Amygdala (tissue), 56 donors: ENCODE measurements at regions not wholly inside any gene's neighbourhood (a gene's known extent, or its start where the extent isn't known, plus 50 kb on each side); places are given as distances from the start of the nearest gene placed in this dataset.
A peak's percentile ranks its signal among the peaks of the same experiment; 100 is the strongest.

Experiments used
- DNase-seq, 56 donors: peaks; one replicate each; lab custom pipeline; 2025; lab: John Stamatoyannopoulos, UW

- DNase-seq: no peak
These were observed 869.0 kb downstream of the SH3BGRL start for GRCh38 chrX:82070948-82071347.

- no peak for DNase-seq
These were observed 879.1 kb downstream of the SH3BGRL start for GRCh38 chrX:82081027-82081426.

GRCh38 chrX:82087699-82088098 is 885.8 kb downstream of the SH3BGRL start:
- peak in 15 of 56 donors; percentile 0 to 24 (median 0) for DNase-seq

- no peak for DNase-seq
These were observed 890.4 kb downstream of the SH3BGRL start for GRCh38 chrX:82092307-82092706.

- no peak for DNase-seq
These were observed 923.2 kb downstream of the SH3BGRL start for GRCh38 chrX:82125103-82125502.

GRCh38 chrX:82127228-82128123 is 925.6 kb downstream of the SH3BGRL start:
- no peak for DNase-seq

- DNase-seq: no peak
These were observed 932.5 kb downstream of the SH3BGRL start for GRCh38 chrX:82134378-82134777.

GRCh38 chrX:82141942-82142341 is 940.0 kb downstream of the SH3BGRL start:
- DNase-seq: no peak

- DNase-seq: no peak
These were observed 959.3 kb downstream of the SH3BGRL start for GRCh38 chrX:82161195-82161594.

GRCh38 chrX:82163701-82164100 is 961.8 kb downstream of the SH3BGRL start:
- DNase-seq: no peak

GRCh38 chrX:82196866-82197265 is 995.0 kb downstream of the SH3BGRL start:
- no peak for DNase-seq

- DNase-seq: no peak
These were observed 1007.1 kb downstream of the SH3BGRL start for GRCh38 chrX:82208975-82209374.

GRCh38 chrX:82218361-82218760 is 1016.5 kb downstream of the SH3BGRL start:
- DNase-seq: no peak

GRCh38 chrX:82219129-82219528 is 1017.2 kb downstream of the SH3BGRL start:
- DNase-seq: no peak

GRCh38 chrX:82224961-82225360 is 1023.1 kb downstream of the SH3BGRL start:
- DNase-seq: no peak

- no peak for DNase-seq
These were observed 1028.1 kb downstream of the SH3BGRL start for GRCh38 chrX:82230013-82230412.

GRCh38 chrX:82232679-82233078 is 1030.8 kb downstream of the SH3BGRL start:
- DNase-seq: no peak

GRCh38 chrX:82237328-82237727 is 1035.4 kb downstream of the SH3BGRL start:
- DNase-seq: no peak
